22Rv1 (cell line): ENCODE measurements at regions not wholly inside any gene's neighbourhood (a gene's known extent, or its start where the extent isn't known, plus 50 kb on each side); places are given as distances from the start of the nearest gene placed in this dataset.

Experiments used
- H3K27ac ChIP-seq: fragments of 450-650 bp; 2 replicates; pipeline ENCODE4 v1.5.1; 2017
- ZFX ChIP-seq: fragments of 450-650 bp; IDR thresholded peaks from 2 replicates; pipeline ENCODE4 v1.6.1; 2017; ENCODE audit warnings: antibody characterized with exemption, borderline replicate concordance
- TF ChIP-seq, protein P1 (sequence below): fragments of 450-650 bp; IDR thresholded peaks from 2 replicates; pipeline ENCODE4 v1.5.1; 2017; ENCODE audit warnings: mild to moderate bottlenecking

DNA sequence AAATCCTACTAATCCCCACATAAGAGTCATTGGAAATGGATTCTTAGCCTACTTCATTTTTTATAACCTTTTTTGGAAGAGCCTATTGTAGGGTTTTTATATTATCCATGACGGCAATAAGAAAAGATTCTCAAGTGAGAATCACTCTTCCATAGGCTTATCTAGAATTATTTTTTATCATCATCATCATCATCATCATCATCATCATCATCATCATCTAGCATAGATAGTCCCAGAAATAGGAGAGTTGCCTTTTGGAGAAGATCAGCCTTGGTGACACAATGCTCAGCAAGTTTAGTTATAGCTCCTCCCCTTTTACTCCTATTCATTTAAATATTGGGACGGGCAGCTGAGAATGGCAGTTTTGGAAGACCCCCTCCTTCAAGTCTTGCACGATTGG, 359.1 kb upstream of the SLC35B3 start:
- no peak for TF ChIP-seq ZFX
- TF ChIP-seq, protein P1, sequence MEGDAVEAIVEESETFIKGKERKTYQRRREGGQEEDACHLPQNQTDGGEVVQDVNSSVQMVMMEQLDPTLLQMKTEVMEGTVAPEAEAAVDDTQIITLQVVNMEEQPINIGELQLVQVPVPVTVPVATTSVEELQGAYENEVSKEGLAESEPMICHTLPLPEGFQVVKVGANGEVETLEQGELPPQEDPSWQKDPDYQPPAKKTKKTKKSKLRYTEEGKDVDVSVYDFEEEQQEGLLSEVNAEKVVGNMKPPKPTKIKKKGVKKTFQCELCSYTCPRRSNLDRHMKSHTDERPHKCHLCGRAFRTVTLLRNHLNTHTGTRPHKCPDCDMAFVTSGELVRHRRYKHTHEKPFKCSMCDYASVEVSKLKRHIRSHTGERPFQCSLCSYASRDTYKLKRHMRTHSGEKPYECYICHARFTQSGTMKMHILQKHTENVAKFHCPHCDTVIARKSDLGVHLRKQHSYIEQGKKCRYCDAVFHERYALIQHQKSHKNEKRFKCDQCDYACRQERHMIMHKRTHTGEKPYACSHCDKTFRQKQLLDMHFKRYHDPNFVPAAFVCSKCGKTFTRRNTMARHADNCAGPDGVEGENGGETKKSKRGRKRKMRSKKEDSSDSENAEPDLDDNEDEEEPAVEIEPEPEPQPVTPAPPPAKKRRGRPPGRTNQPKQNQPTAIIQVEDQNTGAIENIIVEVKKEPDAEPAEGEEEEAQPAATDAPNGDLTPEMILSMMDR, result no peak
- no peak overlapping the region for H3K27ac ChIP-seq

DNA sequence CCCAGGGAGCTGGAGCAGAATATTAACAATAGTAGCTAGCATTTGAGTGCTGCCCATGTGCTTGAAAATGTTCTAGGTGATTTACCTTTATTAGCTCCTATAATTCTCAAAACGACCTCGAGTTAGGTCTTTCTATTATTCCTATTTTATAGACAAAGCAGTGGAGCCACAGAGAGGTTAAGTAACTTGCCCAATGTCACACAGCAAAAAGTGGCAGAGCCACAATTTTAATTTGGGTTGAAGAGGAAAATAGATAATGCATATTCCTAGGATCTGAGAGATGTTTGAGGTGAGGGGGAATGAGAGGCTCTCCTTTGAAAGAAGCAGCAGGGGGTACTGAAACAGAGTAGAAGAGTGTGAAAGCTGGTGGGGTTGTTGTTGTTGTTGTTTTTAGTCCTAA, 354.5 kb upstream of the SLC35B3 start:
- no peak overlapping the region for H3K27ac ChIP-seq
- TF ChIP-seq, protein P1, result no peak
- TF ChIP-seq ZFX, result no peak

DNA sequence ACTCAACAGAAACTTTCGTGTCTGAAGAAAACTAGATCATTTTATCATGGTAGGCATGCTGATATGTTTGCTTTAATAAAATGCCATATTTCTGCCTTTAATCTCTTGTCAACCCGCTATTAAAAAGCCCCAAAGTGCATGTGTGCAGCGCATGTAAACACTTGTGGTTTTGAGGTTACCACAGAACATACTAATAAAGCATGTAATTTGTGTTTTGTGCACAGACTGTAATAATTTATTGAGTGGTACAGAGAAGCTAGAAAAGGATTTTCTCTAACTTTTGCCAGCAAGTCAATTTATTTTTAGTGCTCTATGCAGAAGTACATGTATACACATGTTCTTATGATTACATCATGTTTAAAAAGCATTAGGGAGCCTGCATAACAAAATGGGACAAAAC, 349.9 kb upstream of the SLC35B3 start:
- TF ChIP-seq ZFX, result no peak
- TF ChIP-seq, protein P1, result no peak
- no peak overlapping the region for H3K27ac ChIP-seq

DNA sequence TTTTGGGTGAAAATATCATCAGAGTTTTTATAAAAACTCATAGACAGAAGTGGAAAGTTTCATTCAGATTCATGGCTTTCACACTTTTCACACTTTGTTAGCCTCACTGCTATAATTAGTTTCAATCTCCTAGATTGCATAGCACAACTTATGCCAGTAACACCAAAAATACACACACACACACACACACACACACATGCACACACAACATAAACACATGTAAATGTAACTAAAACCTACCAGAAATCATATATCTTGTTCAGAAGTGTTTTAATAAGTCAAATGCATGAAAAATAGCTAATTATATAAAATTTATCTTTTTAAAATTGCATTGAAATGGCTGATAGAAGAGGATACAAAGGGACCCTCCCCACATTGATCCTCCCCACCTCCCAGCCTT, 347.8 kb upstream of the SLC35B3 start:
- no peak overlapping the region for H3K27ac ChIP-seq
- no peak for TF ChIP-seq ZFX
- TF ChIP-seq, protein P1, result no peak

DNA sequence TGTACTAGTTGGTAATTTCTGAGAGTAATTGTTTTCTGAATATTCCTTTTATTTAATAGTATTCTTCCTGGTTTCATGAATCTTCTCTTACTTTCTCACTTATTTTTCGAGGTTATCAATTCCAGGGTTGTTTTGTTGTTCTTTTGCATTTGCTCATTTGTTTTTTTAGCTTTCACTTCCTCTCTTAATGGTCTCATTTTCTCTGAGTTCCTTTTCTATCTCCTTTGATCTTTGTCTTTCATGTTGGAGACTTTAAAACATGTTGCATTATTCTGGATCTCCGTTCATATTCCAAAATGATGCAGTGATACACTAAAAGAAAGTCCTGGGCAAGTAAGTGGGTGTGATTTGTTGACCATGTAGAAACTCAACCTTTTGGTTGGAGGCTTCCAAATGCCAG, 345.3 kb upstream of the SLC35B3 start:
- TF ChIP-seq, protein P1, result no peak
- no peak for TF ChIP-seq ZFX

DNA sequence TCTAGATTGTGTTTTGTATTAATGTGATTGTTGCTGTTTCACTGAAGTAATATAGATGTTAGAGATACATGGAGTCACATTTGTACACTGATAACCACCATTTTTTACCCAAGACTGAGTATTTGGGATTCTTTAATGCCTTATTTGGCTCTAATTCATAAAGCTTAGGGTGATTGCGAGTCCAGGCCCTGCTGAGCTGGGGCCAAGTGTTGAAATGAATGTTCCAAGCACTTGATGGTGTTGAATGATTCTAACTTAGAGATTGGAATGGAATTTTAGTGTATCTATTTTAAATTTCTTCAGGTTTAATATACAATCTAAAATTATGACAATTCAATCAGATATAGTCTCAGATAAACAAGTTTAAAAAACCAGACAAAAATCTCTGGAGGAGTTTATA, 329.4 kb upstream of the SLC35B3 start:
- no peak for TF ChIP-seq ZFX
- TF ChIP-seq, protein P1, result no peak
- no peak overlapping the region for H3K27ac ChIP-seq

More for the DNA sequence above, 345.3 kb upstream of the SLC35B3 start:
- no peak overlapping the region for H3K27ac ChIP-seq

DNA sequence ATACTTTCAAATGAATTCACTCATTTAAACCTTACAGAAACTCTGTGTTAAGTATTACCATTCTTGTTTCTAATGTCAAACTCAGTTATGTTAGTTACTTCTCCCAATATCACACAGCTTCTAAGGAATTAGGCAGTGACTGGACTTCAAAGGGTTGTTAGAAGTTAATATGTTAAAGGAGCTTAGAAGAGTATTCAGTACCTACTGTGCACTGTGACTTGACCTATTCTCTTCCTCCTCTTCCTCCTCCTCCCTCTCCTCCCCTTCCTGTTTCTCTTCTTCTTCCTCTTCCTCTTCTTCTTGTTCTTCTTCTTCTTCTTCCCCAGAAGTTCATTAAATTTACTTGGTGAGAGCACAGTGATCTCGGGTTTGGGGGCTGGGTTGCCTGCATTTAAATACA, 325.6 kb upstream of the SLC35B3 start:
- TF ChIP-seq, protein P1, result no peak
- no peak for TF ChIP-seq ZFX
- no peak overlapping the region for H3K27ac ChIP-seq
